Body of pancreas (tissue), 4 donors: ENCODE measurements at regions not wholly inside any gene's neighbourhood (a gene's known extent, or its start where the extent isn't known, plus 50 kb on each side); places are given as distances from the start of the nearest gene placed in this dataset.
A peak's percentile ranks its signal among the peaks of the same experiment; 100 is the strongest.
"Not testable (repeated sequence)": the region's sequence is repeated elsewhere in the genome, so short reads cannot be mapped to it uniquely, and the experiment has no call there.

Source experiments
- ATAC-seq: fragments of 150-250 bp; one replicate; pipeline ENCODE4 v1.9.1; 2016
- DNase-seq, 4 donors: peaks; one replicate each; pipeline ENCODE4 v3.0.0-alpha.2; 2019
- H3K27ac ChIP-seq, 4 donors: fragments of 200-600 bp; sonication (generic); 1 replicate in 3 of 4; 2 replicates in 1 of 4; pipeline versions ENCODE4 v1.5.1 to v1.6.1; 2016 to 2019; ENCODE audit warnings: mild to moderate bottlenecking in 1 of 4, mixed read lengths in 1 of 4, moderate library complexity in 1 of 4
- H3K27me3 ChIP-seq, 2 donors: fragments of 200-600 bp; sonication (generic); one replicate each; pipeline ENCODE4 v1.6.0; 2016; ENCODE audit warnings: mild to moderate bottlenecking in 1 of 2
- H3K36me3 ChIP-seq, 2 donors: fragments of 200-600 bp; sonication (generic); replicated peaks in 1 of 2; 2 replicates each; pipeline ENCODE4 v1.5.1; 2016; ENCODE audit warnings: low read depth in 2 of 2; ENCODE audit not compliant: insufficient read depth in 1 of 2
- H3K4me1 ChIP-seq: fragments of 200-600 bp; sonication (generic); one replicate; pipeline ENCODE4 v1.6.0; 2016
- H3K4me3 ChIP-seq, 2 donors: fragments of 200-600 bp; sonication (generic); 1 replicate in 1 of 2; 2 replicates in 1 of 2; pipeline ENCODE4 v1.5.1; 2016 to 2019
- H3K9me3 ChIP-seq, 3 donors: fragments of 200-600 bp; sonication (generic); 1 replicate in 2 of 3; 2 replicates in 1 of 3; pipeline ENCODE4 v1.5.1; 2016
- POLR2A ChIP-seq, 3 donors: fragments of 450-650 bp; IDR thresholded peaks; one replicate each; pipeline ENCODE4 v1.6.1; 2016; ENCODE audit warnings: antibody characterized with exemption in 3 of 3, mild to moderate bottlenecking in 2 of 3
- WGBS, 2 donors: methylation state at CpG; one replicate each; pipeline ENCODE4 v1.1.5; 2017; 5-methylcytosine and 5-hydroxymethylcytosine counted together
- intact Hi-C: fragments of 100-400 bp; cut with DNase I; formaldehyde crosslinking; loops from one replicate; pipeline ENCODE4 v1.15.1; 2023
- TF ChIP-seq, protein P1 (sequence below), 7 experiments: fragments of 450-650 bp in 4 of 7; fragments of 200-600 bp in 3 of 7; sonication (generic) in 3 of 7; IDR thresholded peaks; one replicate each; pipeline ENCODE4 v1.5.1; 2016 to 2019; ENCODE audit warnings: antibody characterized with exemption in 7 of 7

DNA sequence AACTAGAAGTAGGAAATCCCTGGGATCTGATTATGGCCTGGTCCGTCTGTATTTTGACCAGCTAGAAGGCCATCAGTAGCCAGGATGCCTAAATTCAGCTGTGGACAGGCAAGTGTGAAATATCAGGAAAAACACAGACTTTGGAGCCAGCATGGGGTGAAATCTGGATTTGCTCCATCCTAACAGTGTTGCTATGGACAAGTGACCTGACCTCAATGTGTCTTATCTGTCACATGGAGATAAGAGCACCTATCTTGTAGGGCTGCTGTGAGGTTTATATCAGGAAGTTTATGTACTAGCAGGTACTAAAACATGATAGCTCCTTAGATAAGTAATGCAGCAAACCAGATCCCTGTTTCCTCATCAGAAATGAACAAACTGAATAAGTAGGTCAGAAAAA, 460.4 kb downstream of the STK39 start:
- ATAC-seq (no peak), DNase-seq (no peak)
- no peaks in the 10 kb centered on the region for H3K9me3 ChIP-seq
- WGBS, 2 donors: 40 to 67% methylated on average over 1 of the region's 1 CpG
- no peak overlapping the region for H3K27ac ChIP-seq
- TF ChIP-seq, protein P1, sequence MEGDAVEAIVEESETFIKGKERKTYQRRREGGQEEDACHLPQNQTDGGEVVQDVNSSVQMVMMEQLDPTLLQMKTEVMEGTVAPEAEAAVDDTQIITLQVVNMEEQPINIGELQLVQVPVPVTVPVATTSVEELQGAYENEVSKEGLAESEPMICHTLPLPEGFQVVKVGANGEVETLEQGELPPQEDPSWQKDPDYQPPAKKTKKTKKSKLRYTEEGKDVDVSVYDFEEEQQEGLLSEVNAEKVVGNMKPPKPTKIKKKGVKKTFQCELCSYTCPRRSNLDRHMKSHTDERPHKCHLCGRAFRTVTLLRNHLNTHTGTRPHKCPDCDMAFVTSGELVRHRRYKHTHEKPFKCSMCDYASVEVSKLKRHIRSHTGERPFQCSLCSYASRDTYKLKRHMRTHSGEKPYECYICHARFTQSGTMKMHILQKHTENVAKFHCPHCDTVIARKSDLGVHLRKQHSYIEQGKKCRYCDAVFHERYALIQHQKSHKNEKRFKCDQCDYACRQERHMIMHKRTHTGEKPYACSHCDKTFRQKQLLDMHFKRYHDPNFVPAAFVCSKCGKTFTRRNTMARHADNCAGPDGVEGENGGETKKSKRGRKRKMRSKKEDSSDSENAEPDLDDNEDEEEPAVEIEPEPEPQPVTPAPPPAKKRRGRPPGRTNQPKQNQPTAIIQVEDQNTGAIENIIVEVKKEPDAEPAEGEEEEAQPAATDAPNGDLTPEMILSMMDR (IDR thresholded peaks at IDR 0.05): no peak
- TF ChIP-seq POLR2A (IDR thresholded peaks at IDR 0.05): no peak
- H3K4me1 ChIP-seq: peaks cover 12% of the 10 kb centered on the region
- intact Hi-C loops: no loop called here
- no peak overlapping the region for H3K4me3 ChIP-seq
- no peaks in the 10 kb centered on the region for H3K36me3 ChIP-seq
- no peaks in the 10 kb centered on the region for H3K27me3 ChIP-seq

DNA sequence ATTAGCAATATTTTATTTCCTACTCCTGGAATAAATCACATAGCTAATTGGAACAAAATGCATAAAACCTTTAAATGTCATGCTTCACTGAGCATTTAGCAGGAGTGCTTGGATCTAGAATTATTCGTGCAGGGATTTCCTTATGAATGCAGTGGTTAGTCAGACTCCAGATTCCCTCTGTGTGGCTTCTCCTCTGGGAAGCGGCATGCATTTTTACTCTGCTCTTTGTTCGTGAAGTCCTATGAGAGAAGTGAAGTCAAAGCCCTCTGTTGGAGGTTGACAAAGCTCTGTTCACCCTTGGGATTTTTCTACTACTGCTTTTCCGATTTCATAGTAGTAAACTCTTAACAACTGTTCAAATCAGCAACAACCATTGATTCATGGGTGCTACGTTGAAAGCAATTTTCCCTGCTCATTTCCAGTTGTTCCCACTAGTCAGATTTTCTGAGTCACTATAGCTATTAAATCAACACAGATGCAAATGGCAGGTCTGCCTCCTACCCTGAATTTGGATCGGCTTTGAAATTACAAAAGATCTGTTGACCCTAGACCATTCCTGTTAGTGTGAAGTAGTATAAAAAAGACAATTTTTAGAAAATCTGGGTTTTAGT, 461.7 kb downstream of the STK39 start:
- H3K27me3 ChIP-seq: no peaks in the 10 kb centered on the region
- no peak for TF ChIP-seq POLR2A (IDR thresholded peaks at IDR 0.05)
- TF ChIP-seq, protein P1 (IDR thresholded peaks at IDR 0.05): no peak
- H3K36me3 ChIP-seq: no peaks in the 10 kb centered on the region
- no peaks in the 10 kb centered on the region for H3K9me3 ChIP-seq
- no peak overlapping the region for H3K27ac ChIP-seq
- no peak for DNase-seq
- 83 to 91% methylated on average over 6 of the region's 6 CpGs for WGBS, 2 donors
- no peak for ATAC-seq
- H3K4me3 ChIP-seq: no peak overlapping the region
- peaks cover 12% of the 10 kb centered on the region for H3K4me1 ChIP-seq
- intact Hi-C loops: no loop called here

DNA sequence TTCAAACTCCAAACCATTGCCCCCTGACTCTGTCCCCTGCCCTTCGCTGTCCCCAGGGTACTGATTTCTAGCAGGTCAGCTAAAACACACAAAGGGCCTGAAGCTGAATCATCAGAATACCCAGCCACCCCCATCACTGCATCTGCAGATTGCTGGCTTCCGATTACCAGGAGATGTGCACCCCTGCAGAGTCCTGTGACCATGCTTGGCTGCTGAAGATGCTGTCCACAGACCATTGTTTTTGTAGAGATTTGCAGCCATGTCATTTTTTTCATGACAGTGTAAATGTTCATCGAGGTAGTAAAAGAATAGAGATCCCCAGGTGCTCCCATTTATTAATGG, 463.3 kb downstream of the STK39 start:
- H3K4me1 ChIP-seq: peaks cover 12% of the 10 kb centered on the region
- WGBS, 2 donors: 59 to 79% methylated on average over 3 of the region's 3 CpGs
- intact Hi-C loops: no loop called here
- no peak for TF ChIP-seq POLR2A (IDR thresholded peaks at IDR 0.05)
- H3K4me3 ChIP-seq: no peak overlapping the region
- DNase-seq (no peak), ATAC-seq (no peak)
- H3K36me3 ChIP-seq: no peaks in the 10 kb centered on the region
- no peaks in the 10 kb centered on the region for H3K9me3 ChIP-seq
- peak overlapping the region in 2 of 4 donors; percentile 40 to 56 for H3K27ac ChIP-seq
- no peaks in the 10 kb centered on the region for H3K27me3 ChIP-seq

DNA sequence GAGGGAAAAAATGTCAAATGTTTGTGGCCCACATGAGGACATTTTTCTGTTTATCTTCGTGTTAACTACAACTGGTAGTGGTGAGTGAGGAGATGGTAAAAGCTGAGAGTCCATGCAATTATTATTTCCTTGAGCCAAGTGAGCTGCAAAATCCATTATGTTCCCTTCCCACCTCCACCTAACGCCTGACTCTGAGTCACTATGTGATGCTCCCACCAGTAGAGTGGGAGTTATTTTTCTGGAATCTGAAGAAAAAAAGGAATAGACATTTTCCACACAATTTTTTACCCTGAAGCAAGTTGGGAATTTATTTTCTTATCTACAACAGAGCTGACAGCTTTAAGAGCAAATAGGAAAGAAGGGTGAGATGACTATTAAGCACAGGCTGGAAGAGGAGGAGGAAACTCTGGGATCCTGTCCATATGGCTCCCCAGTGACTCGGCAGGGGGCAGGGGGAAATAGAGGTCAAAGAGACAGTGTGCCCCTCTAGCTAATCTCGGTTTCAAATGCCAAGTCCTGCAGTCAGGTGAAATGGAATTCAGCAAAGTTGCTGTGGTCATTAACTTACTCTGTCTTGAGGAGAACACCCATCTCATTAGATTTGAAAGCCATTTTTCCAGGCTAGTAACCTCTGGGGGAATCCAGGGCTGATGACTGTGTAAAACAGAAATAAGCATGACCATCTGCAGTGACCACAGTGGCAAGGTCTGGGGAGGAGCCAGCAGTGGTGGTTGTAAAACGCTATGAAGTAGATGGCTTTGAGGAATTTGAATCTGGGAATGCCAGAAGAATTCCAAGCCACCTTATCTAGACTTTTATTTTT, 463.9 kb downstream of the STK39 start:
- no peak overlapping the region for H3K4me3 ChIP-seq
- H3K27ac ChIP-seq: peak overlapping the region in 3 of 4 donors; percentile 7 to 56 (median 40)
- no peaks in the 10 kb centered on the region for H3K9me3 ChIP-seq
- H3K36me3 ChIP-seq: no peaks in the 10 kb centered on the region
- no peaks in the 10 kb centered on the region for H3K27me3 ChIP-seq
- ATAC-seq (peak; percentile 73), DNase-seq (peak in 1 of 4 donors; percentile 10)
- peaks cover 12% of the 10 kb centered on the region for H3K4me1 ChIP-seq
- TF ChIP-seq, protein P1 (IDR thresholded peaks at IDR 0.05): no peak
- intact Hi-C loops: no loop called here
- 27 to 31% methylated on average over 5 of the region's 5 CpGs for WGBS, 2 donors

DNA sequence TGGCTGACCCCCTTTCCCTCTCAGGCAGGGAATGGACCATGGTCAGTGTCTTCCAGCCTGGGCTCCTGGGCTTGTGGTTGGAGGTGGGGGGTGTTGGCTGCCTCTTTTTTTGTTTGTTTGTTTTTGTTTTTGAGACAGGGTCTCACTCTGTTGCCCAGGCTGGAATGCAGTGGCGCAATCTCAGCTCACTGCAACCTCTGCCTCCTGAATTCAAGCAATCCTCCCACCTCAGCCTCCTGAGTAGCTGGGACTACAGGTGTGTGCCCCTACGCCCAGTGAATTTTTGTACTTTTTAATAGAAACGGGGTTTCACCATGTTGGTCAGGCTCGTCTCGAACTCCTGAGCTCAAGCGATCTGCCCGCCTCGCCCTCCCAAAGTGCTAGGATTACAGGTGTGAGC, 465.8 kb downstream of the STK39 start:
- 85 to 93% methylated on average over 8 of the region's 8 CpGs for WGBS, 2 donors
- H3K4me1 ChIP-seq, H3K27ac ChIP-seq, H3K9me3 ChIP-seq, H3K36me3 ChIP-seq, H3K27me3 ChIP-seq, DNase-seq, intact Hi-C loops, H3K4me3 ChIP-seq, ATAC-seq: not testable (repeated sequence)
